Aorta (tissue), 5 donors: ENCODE measurements at regions not wholly inside any gene's neighbourhood (a gene's known extent, or its start where the extent isn't known, plus 50 kb on each side); places are given as distances from the start of the nearest gene placed in this dataset.

Experiments used
- ATAC-seq: fragments of 200-7000 bp; cut with Tn5 transposase; one replicate; pipeline ENCODE4 v1.9.1; 2022; ENCODE audit warnings: moderate library complexity; ENCODE audit not compliant: low FRiP score
- DNase-seq, 2 donors: peaks; one replicate each; pipeline ENCODE4 v3.0.0-alpha.2; 2020
- H3K27ac ChIP-seq, 2 donors: one replicate each; pipeline ENCODE4 v1.5.1; 2013; ENCODE audit warnings: low read length in 2 of 2, mild to moderate bottlenecking in 2 of 2, moderate library complexity in 2 of 2, control low read depth in 1 of 2, inconsistent platforms in 1 of 2, low read depth in 1 of 2
- H3K27me3 ChIP-seq, 2 donors: one replicate each; pipeline ENCODE4 v1.6.1; 2013; ENCODE audit warnings: control low read depth in 1 of 2, low read length in 1 of 2, mild to moderate bottlenecking in 1 of 2, moderate library complexity in 1 of 2; ENCODE audit not compliant: insufficient read depth in 2 of 2, control insufficient read depth in 1 of 2
- H3K36me3 ChIP-seq, 2 donors: one replicate each; pipeline ENCODE4 v1.6.1; 2013; ENCODE audit warnings: control low read depth in 1 of 2, low read length in 1 of 2, mild to moderate bottlenecking in 1 of 2; ENCODE audit not compliant: insufficient read depth in 2 of 2, control insufficient read depth in 1 of 2
- H3K4me1 ChIP-seq, 2 donors: one replicate each; pipeline ENCODE4 v1.6.1; 2013; ENCODE audit warnings: low read length in 2 of 2, control low read depth in 1 of 2, mild to moderate bottlenecking in 1 of 2, moderate library complexity in 1 of 2; ENCODE audit not compliant: insufficient read depth in 2 of 2, control insufficient read depth in 1 of 2
- H3K4me3 ChIP-seq, 2 donors: one replicate each; pipeline ENCODE4 v1.5.1; 2013; ENCODE audit warnings: low read length in 2 of 2, control low read depth in 1 of 2, mild to moderate bottlenecking in 1 of 2
- H3K9me3 ChIP-seq: one replicate; pipeline ENCODE4 v1.6.1; 2013; ENCODE audit warnings: mild to moderate bottlenecking, low read length; ENCODE audit not compliant: control insufficient read depth
- WGBS, 2 donors: extraction: QIAGEN DNeasy Blood & Tissue Kit; methylation state at CpG; one replicate each; pipeline ENCODE4 v1.1.7; 2013; 5-methylcytosine and 5-hydroxymethylcytosine counted together
- intact Hi-C, 2 donors: fragments of 100-400 bp; cut with DNase I; formaldehyde crosslinking; loops; one replicate each; pipeline versions ENCODE4 v1.14.2 to v1.15.0; 2022
- donor health status: healthy with polysubstance abuse.
- donor health status: Bipolar disorder and iron deficiency.
- donor health status: DM: no; HTN: no; CAD: no.
- donor health status: DM: no; HTN: no; CAD: no.
- donor health status: DM: yes; HTN: yes; CAD: no.

GRCh38 chr12:93079271-93079670 is 150.2 kb upstream of the EEA1 start:
- no peaks in the 10 kb centered on the region for H3K9me3 ChIP-seq
- H3K27me3 ChIP-seq = no peaks in the 10 kb centered on the region
- DNase-seq (no peak), ATAC-seq (no peak)
- H3K36me3 ChIP-seq = no peaks in the 10 kb centered on the region
- H3K4me3 ChIP-seq = no peak overlapping the region
- intact Hi-C loops = no loop called here
- no peak overlapping the region for H3K27ac ChIP-seq
- 97 to 99% methylated on average over 3 of the region's 3 CpGs for WGBS, 2 donors
- peaks cover 0 to 5% of the 10 kb centered on the region in 2 donors for H3K4me1 ChIP-seq

- Histone ChIP-seq H3K4me3 (no peak overlapping the region), H3K36me3 (no peaks in the 10 kb centered on the region), H3K27ac (no peak overlapping the region), H3K27me3 (no peaks in the 10 kb centered on the region), H3K4me1 (peaks cover 0 to 5% of the 10 kb centered on the region in 2 donors), H3K9me3 (no peaks in the 10 kb centered on the region)
- whole genome bisulfite sequencing, 2 donors = 93% methylated on average over 6 of the region's 6 CpGs
- intact Hi-C loops = no loop called here
- no peak for ATAC-seq
- DNase-seq = no peak
Observed at GRCh38 chr12:93079976-93080375, 150.9 kb upstream of the EEA1 start.

GRCh38 chr12:93080452-93080851 is 151.4 kb upstream of the EEA1 start:
- Histone ChIP-seq H3K36me3 (no peaks in the 10 kb centered on the region), H3K4me3 (no peak overlapping the region), H3K27me3 (no peaks in the 10 kb centered on the region), H3K9me3 (no peaks in the 10 kb centered on the region), H3K4me1 (peaks cover 0 to 5% of the 10 kb centered on the region in 2 donors), H3K27ac (no peak overlapping the region)
- DNase-seq (no peak), ATAC-seq (no peak)
- intact Hi-C loops = no loop called here
- WGBS, 2 donors = 46 to 48% methylated on average over 2 of the region's 2 CpGs

- intact Hi-C loops = no loop called here
- H3K4me1 ChIP-seq = peaks cover 0 to 5% of the 10 kb centered on the region in 2 donors
- no peaks in the 10 kb centered on the region for H3K36me3 ChIP-seq
- no peak overlapping the region for H3K4me3 ChIP-seq
- ATAC-seq = no peak
- DNase-seq = no peak
- H3K27me3 ChIP-seq = no peaks in the 10 kb centered on the region
- WGBS, 2 donors = 76 to 77% methylated on average over 10 of the region's 10 CpGs
- no peaks in the 10 kb centered on the region for H3K9me3 ChIP-seq
- H3K27ac ChIP-seq = no peak overlapping the region
Observed at GRCh38 chr12:93080994-93081809, 152.1 kb upstream of the EEA1 start.

- no peak overlapping the region for H3K27ac ChIP-seq
- DNase-seq (no peak), ATAC-seq (no peak)
- H3K4me1 ChIP-seq = peaks cover 0 to 5% of the 10 kb centered on the region in 2 donors
- 97 to 100% methylated on average over 4 of the region's 4 CpGs for WGBS, 2 donors
- no peaks in the 10 kb centered on the region for H3K9me3 ChIP-seq
- no peak overlapping the region for H3K4me3 ChIP-seq
- no peaks in the 10 kb centered on the region for H3K36me3 ChIP-seq
- H3K27me3 ChIP-seq = no peaks in the 10 kb centered on the region
- intact Hi-C loops = no loop called here
Observed at GRCh38 chr12:93081810-93082165, 152.7 kb upstream of the EEA1 start.

- DNase-seq (no peak), ATAC-seq (no peak)
- Histone ChIP-seq H3K9me3 (no peaks in the 10 kb centered on the region), H3K27me3 (no peaks in the 10 kb centered on the region), H3K4me3 (no peak overlapping the region), H3K27ac (no peak overlapping the region), H3K36me3 (no peaks in the 10 kb centered on the region), H3K4me1 (peaks cover 0 to 5% of the 10 kb centered on the region in 2 donors)
- WGBS, 2 donors = 88 to 89% methylated on average over 4 of the region's 4 CpGs
- intact Hi-C loops = no loop called here
Observed at GRCh38 chr12:93085383-93086287, 156.5 kb upstream of the EEA1 start.

- ATAC-seq (no peak), DNase-seq (no peak)
- intact Hi-C loops = no loop called here
- Histone ChIP-seq H3K4me1 (peaks cover 0 to 3% of the 10 kb centered on the region in 2 donors), H3K27me3 (no peaks in the 10 kb centered on the region), H3K4me3 (no peak overlapping the region), H3K27ac (no peak overlapping the region), H3K36me3 (no peaks in the 10 kb centered on the region), H3K9me3 (no peaks in the 10 kb centered on the region)
- 97 to 99% methylated on average over 3 of the region's 3 CpGs for WGBS, 2 donors
Observed at GRCh38 chr12:93086288-93086727, 157.2 kb upstream of the EEA1 start.

- H3K9me3 ChIP-seq = no peaks in the 10 kb centered on the region
- H3K27ac ChIP-seq = no peak overlapping the region
- intact Hi-C loops = no loop called here
- ATAC-seq (no peak), DNase-seq (no peak)
- no peaks in the 10 kb centered on the region for H3K27me3 ChIP-seq
- peaks cover 0 to 3% of the 10 kb centered on the region in 2 donors for H3K4me1 ChIP-seq
- no peaks in the 10 kb centered on the region for H3K36me3 ChIP-seq
- 79 to 86% methylated on average over 6 of the region's 6 CpGs for WGBS, 2 donors
- H3K4me3 ChIP-seq = no peak overlapping the region
Observed at GRCh38 chr12:93087840-93088610, 158.9 kb upstream of the EEA1 start.
